ENCODE measurements at regions not wholly inside any gene's neighbourhood (a gene's known extent, or its start where the extent isn't known, plus 50 kb on each side); places are given as distances from the start of the nearest gene placed in this dataset.

DNA sequence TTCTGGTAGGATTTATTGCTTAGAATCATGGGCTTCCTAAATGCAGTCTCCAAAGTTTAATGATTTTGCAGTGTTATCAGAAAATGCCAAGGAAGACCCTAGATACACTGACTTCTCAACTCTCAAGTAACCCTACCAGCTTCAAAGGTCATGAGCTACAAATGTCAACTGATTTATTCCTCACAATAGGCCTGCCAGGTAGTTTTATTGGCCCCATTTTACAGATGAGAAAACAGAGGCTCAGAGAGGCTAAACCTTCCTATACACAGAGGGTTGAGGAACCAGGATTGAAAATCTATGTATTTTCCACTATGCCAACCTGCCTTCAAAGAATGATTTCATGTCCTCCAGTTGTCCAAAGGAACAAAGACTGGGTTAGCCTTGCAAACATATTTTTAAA lies 384.4 kb upstream of the POU3F1 start:
- TF ChIP-seq, protein P1, sequence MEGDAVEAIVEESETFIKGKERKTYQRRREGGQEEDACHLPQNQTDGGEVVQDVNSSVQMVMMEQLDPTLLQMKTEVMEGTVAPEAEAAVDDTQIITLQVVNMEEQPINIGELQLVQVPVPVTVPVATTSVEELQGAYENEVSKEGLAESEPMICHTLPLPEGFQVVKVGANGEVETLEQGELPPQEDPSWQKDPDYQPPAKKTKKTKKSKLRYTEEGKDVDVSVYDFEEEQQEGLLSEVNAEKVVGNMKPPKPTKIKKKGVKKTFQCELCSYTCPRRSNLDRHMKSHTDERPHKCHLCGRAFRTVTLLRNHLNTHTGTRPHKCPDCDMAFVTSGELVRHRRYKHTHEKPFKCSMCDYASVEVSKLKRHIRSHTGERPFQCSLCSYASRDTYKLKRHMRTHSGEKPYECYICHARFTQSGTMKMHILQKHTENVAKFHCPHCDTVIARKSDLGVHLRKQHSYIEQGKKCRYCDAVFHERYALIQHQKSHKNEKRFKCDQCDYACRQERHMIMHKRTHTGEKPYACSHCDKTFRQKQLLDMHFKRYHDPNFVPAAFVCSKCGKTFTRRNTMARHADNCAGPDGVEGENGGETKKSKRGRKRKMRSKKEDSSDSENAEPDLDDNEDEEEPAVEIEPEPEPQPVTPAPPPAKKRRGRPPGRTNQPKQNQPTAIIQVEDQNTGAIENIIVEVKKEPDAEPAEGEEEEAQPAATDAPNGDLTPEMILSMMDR (IDR thresholded peaks at IDR 0.05 in 8 of 11, conservative IDR thresholded peaks at IDR 0.05 in 3 of 11): no peak
- no peak for TF ChIP-seq POLR2AphosphoS5 (IDR thresholded peaks at IDR 0.05)

Measured in spleen (tissue), 7 donors.